HepG2 (cell line): ENCODE measurements at regions not wholly inside any gene's neighbourhood (a gene's known extent, or its start where the extent isn't known, plus 50 kb on each side); places are given as distances from the start of the nearest gene placed in this dataset.

Experiments used
- ATAC-seq: fragments of 200-7000 bp; cut with Tn5 transposase; 3 replicates; pipeline ENCODE4 v1.9.1; 2020; ENCODE audit warnings: mild to moderate bottlenecking, moderate library complexity
- BruUV-seq: library from RNA; stranded (reverse); fragments of 400-500 nt; replicated peaks from 2 replicates; lab custom pipeline; 2021; lab: Mats Ljungman, UMichigan
- CTCF ChIA-PET: fragments of 300-600 bp; formaldehyde crosslinking; extraction: SDS; loops from one replicate; lab custom pipeline; 2021; ENCODE audit warnings: low total read pairs, inconsistent platforms, low intra/inter-chr PET ratio; lab: Yijun Ruan, JAX
- POLR2A ChIA-PET: fragments of 350-600 bp; sonication (Branson Sonifier 250); formaldehyde crosslinking; loops from one replicate; lab custom pipeline; 2020; ENCODE audit warnings: antibody characterized with exemption, inconsistent platforms; lab: Yijun Ruan, JAX
- DNase-seq: peaks from one replicate; pipeline ENCODE4 v3.0.0-alpha.2; 2015; ENCODE audit warnings: low spot score
- FAIRE-seq: peaks from 3 replicates; lab custom pipeline; 2011; peaks lifted over from hg19 to GRCh38; lab: Jason Lieb, UNC
- H2AFZ ChIP-seq: one replicate; pipeline ENCODE4 v1.6.1; 2011; ENCODE audit warnings: low read length, inconsistent platforms
- H3K27ac ChIP-seq: fragments of 300-600 bp; 3 replicates; pipeline ENCODE4 v1.8.0; 2011; ENCODE audit warnings: mixed run types, mild to moderate bottlenecking, mixed read lengths, low read length, inconsistent platforms; ENCODE audit not compliant: insufficient read depth; ENCODE audit errors: extremely low read length
- H3K27me3 ChIP-seq, 2 experiments: fragments of 200-600 bp in 1 of 2; 2 replicates in 1 of 2; 3 replicates in 1 of 2; pipeline versions ENCODE4 v1.6.0 to v1.8.0; 2011; ENCODE audit warnings: low read length in 2 of 2, mild to moderate bottlenecking in 2 of 2, moderate library complexity in 2 of 2, inconsistent platforms in 1 of 2; ENCODE audit not compliant: insufficient read depth in 2 of 2, control insufficient read depth in 1 of 2
- H3K36me3 ChIP-seq, 2 experiments: fragments of 200-600 bp in 1 of 2; replicated peaks in 1 of 2; 2 replicates in 1 of 2; 3 replicates in 1 of 2; pipeline versions ENCODE4 v1.5.1 to v1.8.0; 2011; ENCODE audit warnings: low read length in 2 of 2, inconsistent platforms in 1 of 2; ENCODE audit not compliant: insufficient read depth in 2 of 2, control insufficient read depth in 1 of 2
- H3K4me1 ChIP-seq: 2 replicates; pipeline ENCODE4 v1.5.1; 2012; ENCODE audit warnings: low read length, inconsistent platforms; ENCODE audit not compliant: insufficient read depth
- H3K4me2 ChIP-seq: 2 replicates; pipeline ENCODE4 v1.6.0; 2011; ENCODE audit warnings: low read depth, low read length, inconsistent platforms
- H3K4me3 ChIP-seq, 3 experiments: fragments of 200-600 bp in 1 of 3; sonication (generic), shearing (Covaris generic) in 1 of 3; replicated peaks in 1 of 3; 2 replicates each; pipeline ENCODE4 v1.5.1; 2011 to 2016; ENCODE audit warnings: low read length in 3 of 3, inconsistent platforms in 2 of 3, low read depth in 2 of 3, mild to moderate bottlenecking in 2 of 3, control low read depth in 1 of 3, mixed read lengths in 1 of 3; ENCODE audit not compliant: insufficient read depth in 1 of 3
- H3K79me2 ChIP-seq: one replicate; pipeline ENCODE4 v1.6.1; 2011; ENCODE audit warnings: low read length, inconsistent platforms; ENCODE audit not compliant: insufficient read depth
- H3K9ac ChIP-seq: 2 replicates; pipeline ENCODE4 v1.6.0; 2011; ENCODE audit warnings: mild to moderate bottlenecking, low read depth, low read length, inconsistent platforms; ENCODE audit not compliant: insufficient read depth
- H3K9me3 ChIP-seq: 2 replicates; pipeline ENCODE4 v1.5.1; 2012; ENCODE audit warnings: mild to moderate bottlenecking, low read length
- H4K20me1 ChIP-seq: 2 replicates; pipeline ENCODE4 v1.6.0; 2011; ENCODE audit warnings: inconsistent platforms, mild to moderate bottlenecking, low read length, moderate library complexity; ENCODE audit not compliant: insufficient read depth
- ATF7 ChIP-seq, 2 experiments: fragments of 450-650 bp in 1 of 2; sonication (generic) in 1 of 2; formaldehyde crosslinking in 1 of 2; IDR thresholded peaks; 2 replicates each; pipeline versions ENCODE4 v1.4.0 to v1.6.1; 2016 to 2020; ENCODE audit warnings: antibody characterized with exemption in 1 of 2, mild to moderate bottlenecking in 1 of 2, missing genetic modification reagents in 1 of 2
- ATRX ChIP-seq: sonication (generic); formaldehyde crosslinking; IDR thresholded peaks from 2 replicates; pipeline ENCODE4 v1.4.0; 2020; ENCODE audit warnings: missing genetic modification reagents, borderline replicate concordance
- CSRNP2 ChIP-seq: sonication (generic); formaldehyde crosslinking; conservative IDR thresholded peaks from 2 replicates; pipeline ENCODE4 v1.8.0; 2022; ENCODE audit warnings: low read depth, missing genetic modification reagents
- HBP1 ChIP-seq: IDR thresholded peaks from 2 replicates; pipeline ENCODE4 v1.6.1; 2016; ENCODE audit warnings: low read depth, control low read depth
- HOMEZ ChIP-seq: IDR thresholded peaks from 2 replicates; pipeline ENCODE4 v1.6.1; 2016; ENCODE audit warnings: low read depth
- PPARG ChIP-seq: conservative IDR thresholded peaks from 2 replicates; pipeline ENCODE4 v1.6.1; 2016; ENCODE audit warnings: missing biosample characterization, missing genetic modification reagents
- SIN3A ChIP-seq: IDR thresholded peaks from 2 replicates; pipeline ENCODE4 v1.6.1; 2011; ENCODE audit warnings: low read depth, mild to moderate bottlenecking, control low read depth, low read length, borderline replicate concordance
- TFDP2 ChIP-seq: sonication (generic); formaldehyde crosslinking; IDR thresholded peaks from 2 replicates; pipeline ENCODE4 v1.4.0; 2020; ENCODE audit warnings: missing genetic modification reagents
- ZNF207 ChIP-seq: fragments of 450-650 bp; IDR thresholded peaks from 2 replicates; pipeline ENCODE4 v1.6.1; 2016; ENCODE audit warnings: antibody characterized with exemption, borderline replicate concordance
- ZNF629 ChIP-seq: sonication (generic); formaldehyde crosslinking; conservative IDR thresholded peaks from 2 replicates; pipeline ENCODE4 v1.5.0; 2020; ENCODE audit warnings: missing genetic modification reagents
- WGBS: methylation state at CpG from one replicate; pipeline ENCODE4 v1.1.6; 2017; ENCODE audit warnings: low lambda C conversion rate; 5-methylcytosine and 5-hydroxymethylcytosine counted together
- in situ Hi-C: cut with HindIII; loops from 2 replicates; pipeline ENCODE4 v1.10.0; 2017; ENCODE audit warnings: low pct_unique_long_range_greater_than_20kb; ENCODE audit not compliant: extremely low pct_ligation_motif_present
- intact Hi-C: fragments of 100-400 bp; cut with micrococcal nuclease; formaldehyde crosslinking; loops from one replicate; pipeline ENCODE4 v1.10.0; 2022; ENCODE audit not compliant: unreplicated experiment

- in situ Hi-C loops: no loop called here
- CTCF ChIA-PET: no interaction called here
Measured at GRCh38 chr6:4649728-4650127, 126.5 kb upstream of the CDYL start.

GRCh38 chr6:4647414-4648365 lies 128.5 kb upstream of the CDYL start:
- H3K27ac ChIP-seq: no peak overlapping the region
- peak overlapping the region; percentile 84 for H3K4me2 ChIP-seq
- POLR2A ChIA-PET: interaction anchor here (1.2 to 1.3 kb wide), 2 partner anchors 9 to 128 kb away, joined by 3 to 7 read pairs; partner anchors contain the start of gene CDYL
- DNase-seq: peak; percentile 53
- peak overlapping the region; percentile 4 to 53 (median 11); a peak in 4 of 6 replicates for H3K4me3 ChIP-seq
- no TSS peak for BruUV-seq
- no peaks in the 10 kb centered on the region for H3K79me2 ChIP-seq
- no peaks in the 10 kb centered on the region for H3K9me3 ChIP-seq
- no peaks in the 10 kb centered on the region for H4K20me1 ChIP-seq
- 11% methylated on average over 21 of the region's 22 CpGs for WGBS
- FAIRE-seq: no peak
- H3K4me1 ChIP-seq: peaks cover 12% of the 10 kb centered on the region
- in situ Hi-C loops (no loop called here), intact Hi-C loops (loop anchor here (5.0 kb wide), 2 partner anchors 130 to 200 kb away; partner anchors contain the start of gene CDYL)
- H3K27me3 ChIP-seq: peaks cover 0 to 29% of the 10 kb centered on the region in 2 experiments; a peak in 2 of 5 replicates
- H3K9ac ChIP-seq: no peak overlapping the region; the same call in 1 of the 2 replicates
- peak overlapping the region; percentile 47 for H2AFZ ChIP-seq
- ATAC-seq: peak; percentile 95
- no peaks in the 10 kb centered on the region for H3K36me3 ChIP-seq
- CTCF ChIA-PET: no interaction called here
- TF ChIP-seq TFDP2 (CRISPR knock-in tag) (peak; percentile 95), SIN3A (peak; percentile 65; the same call in 1 of the 2 replicates), PPARG (CRISPR knock-in tag) (no peak; the same call in 1 of the 2 replicates), HBP1 (CRISPR knock-in tag) (0 out of 2 replicates have a peak, but pooled peaks have one; percentile 57), HOMEZ (0 out of 2 replicates have a peak, but pooled peaks have one; percentile 53), ZNF207 (no peak), CSRNP2 (CRISPR knock-in tag) (no peak), ZNF629 (CRISPR knock-in tag) (no peak)

More at GRCh38 chr6:4649728-4650127, 126.5 kb upstream of the CDYL start:
- FAIRE-seq (no peak), DNase-seq (no peak), ATAC-seq (no peak)
- BruUV-seq: no TSS peak
- H3K9ac ChIP-seq: no peak overlapping the region
- H3K4me3 ChIP-seq: no peak overlapping the region
- no peak overlapping the region for H2AFZ ChIP-seq
- no peaks in the 10 kb centered on the region for H3K79me2 ChIP-seq
- peaks cover 0 to 13% of the 10 kb centered on the region in 2 experiments; a peak in 3 of 5 replicates for H3K27me3 ChIP-seq
- H3K36me3 ChIP-seq: no peaks in the 10 kb centered on the region
- no peaks in the 10 kb centered on the region for H4K20me1 ChIP-seq
- intact Hi-C loops: loop anchor here (5.0 kb wide), 2 partner anchors 128 to 198 kb away; partner anchors contain the start of gene CDYL
- POLR2A ChIA-PET: no interaction called here
- no peak overlapping the region for H3K27ac ChIP-seq
- H3K4me2 ChIP-seq: no peak overlapping the region
- peaks cover 12% of the 10 kb centered on the region for H3K4me1 ChIP-seq
- TF ChIP-seq ATRX (CRISPR knock-in tag): no peak
- peak; percentile 55 for TF ChIP-seq ATF7 (IDR thresholded peaks at IDR 0.05)
- no peak for TF ChIP-seq ATF7 (CRISPR knock-in tag; IDR thresholded peaks at IDR 0.05)
- under 1% methylated on average over 3 of the region's 3 CpGs for WGBS
- no peaks in the 10 kb centered on the region for H3K9me3 ChIP-seq
